Epidermal melanocyte (primary cell): ENCODE measurements at regions not wholly inside any gene's neighbourhood (a gene's known extent, or its start where the extent isn't known, plus 50 kb on each side); places are given as distances from the start of the nearest gene placed in this dataset.

Experiments
- DNase-seq: peaks from one replicate; pipeline ENCODE4 v3.0.0; 2011; ENCODE audit warnings: low spot score; ENCODE audit not compliant: insufficient read length

- DNase-seq, result no peak
Observed at GRCh38 chr10:88107296-88108097, 244.1 kb downstream of the PTEN start.

- no peak for DNase-seq
Observed at GRCh38 chr10:88108115-88108610, 244.7 kb downstream of the PTEN start.

- DNase-seq, result no peak
Observed at GRCh38 chr10:88110355-88110754, 246.9 kb downstream of the PTEN start.

DNA sequence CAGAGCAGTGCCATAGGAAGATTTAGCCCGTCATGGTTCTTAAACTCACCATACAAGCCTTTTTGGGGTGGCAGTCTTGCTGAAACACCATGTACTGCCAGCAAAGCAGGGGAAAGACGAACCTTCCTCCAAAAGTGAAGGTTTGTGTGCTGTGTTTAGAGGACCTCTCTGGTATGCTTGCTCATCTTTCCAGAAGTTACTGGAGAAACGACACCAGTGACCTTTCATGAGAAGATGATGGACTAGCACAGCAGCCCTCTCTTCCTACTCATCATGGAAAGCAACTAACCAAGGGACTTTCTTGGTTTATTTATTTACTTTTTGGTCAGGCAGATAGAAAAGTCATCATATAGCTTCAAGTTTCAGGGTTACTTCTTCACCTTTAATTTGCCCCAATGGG is 247.4 kb downstream of the PTEN start:
- DNase-seq, result no peak

GRCh38 chr10:88111294-88111693 is 247.9 kb downstream of the PTEN start:
- no peak for DNase-seq

- DNase-seq, result no peak
Observed at GRCh38 chr10:88113232-88113631, 249.8 kb downstream of the PTEN start.

DNA sequence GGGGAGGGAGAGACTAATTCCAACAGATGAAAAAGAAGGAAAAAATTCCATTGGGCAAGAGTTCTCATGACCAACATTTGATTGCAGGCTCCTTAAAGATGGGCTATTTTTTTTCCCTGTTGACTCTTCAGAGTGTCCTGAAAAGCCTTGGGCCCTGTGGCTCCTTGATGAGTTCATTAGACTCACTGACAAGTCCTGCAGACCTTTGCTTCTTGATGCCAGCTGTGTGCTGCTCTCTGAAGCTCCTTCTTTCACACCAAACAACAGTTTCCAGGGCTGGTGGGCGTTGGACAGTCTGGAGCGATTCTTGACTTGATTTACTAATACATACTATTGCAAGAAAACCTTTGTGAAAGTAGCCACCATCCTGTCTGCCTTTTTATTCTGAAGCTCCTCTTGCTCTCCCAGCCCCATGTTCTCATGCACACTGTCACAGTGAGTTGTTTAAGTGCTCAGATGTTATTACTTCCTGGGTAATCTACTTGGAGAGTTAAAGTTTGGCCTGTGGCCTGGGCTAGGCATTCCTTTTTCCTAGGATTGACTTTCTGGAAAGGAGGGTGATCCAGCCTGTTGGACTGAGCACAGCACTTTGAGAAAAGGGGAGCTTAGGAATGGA is 250.3 kb downstream of the PTEN start:
- no peak for DNase-seq

GRCh38 chr10:88114368-88114767 is 250.9 kb downstream of the PTEN start:
- DNase-seq, result no peak

DNA sequence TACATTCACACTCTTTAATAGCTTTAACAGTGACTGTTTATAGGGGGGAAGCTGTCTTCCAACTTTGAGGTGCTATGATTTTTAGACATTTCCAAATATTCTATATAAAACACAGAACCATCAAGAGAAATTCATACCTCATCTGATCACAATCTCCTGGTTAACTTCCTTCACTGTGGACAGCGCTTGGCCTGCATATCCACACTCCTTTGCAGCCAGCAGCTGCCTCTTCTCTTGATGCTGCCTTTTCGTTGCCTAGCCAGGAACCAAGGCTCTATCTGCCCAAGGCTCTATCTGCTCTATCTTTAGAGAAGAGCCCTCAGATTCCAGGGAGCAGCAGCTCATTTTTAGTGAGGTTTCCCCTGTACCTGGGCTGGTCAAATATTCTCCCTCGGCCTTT is 252.0 kb downstream of the PTEN start:
- no peak for DNase-seq

- no peak for DNase-seq
Observed at GRCh38 chr10:88115968-88116367, 252.5 kb downstream of the PTEN start.

GRCh38 chr10:88116481-88116880 is 253.1 kb downstream of the PTEN start:
- DNase-seq, result no peak

DNA sequence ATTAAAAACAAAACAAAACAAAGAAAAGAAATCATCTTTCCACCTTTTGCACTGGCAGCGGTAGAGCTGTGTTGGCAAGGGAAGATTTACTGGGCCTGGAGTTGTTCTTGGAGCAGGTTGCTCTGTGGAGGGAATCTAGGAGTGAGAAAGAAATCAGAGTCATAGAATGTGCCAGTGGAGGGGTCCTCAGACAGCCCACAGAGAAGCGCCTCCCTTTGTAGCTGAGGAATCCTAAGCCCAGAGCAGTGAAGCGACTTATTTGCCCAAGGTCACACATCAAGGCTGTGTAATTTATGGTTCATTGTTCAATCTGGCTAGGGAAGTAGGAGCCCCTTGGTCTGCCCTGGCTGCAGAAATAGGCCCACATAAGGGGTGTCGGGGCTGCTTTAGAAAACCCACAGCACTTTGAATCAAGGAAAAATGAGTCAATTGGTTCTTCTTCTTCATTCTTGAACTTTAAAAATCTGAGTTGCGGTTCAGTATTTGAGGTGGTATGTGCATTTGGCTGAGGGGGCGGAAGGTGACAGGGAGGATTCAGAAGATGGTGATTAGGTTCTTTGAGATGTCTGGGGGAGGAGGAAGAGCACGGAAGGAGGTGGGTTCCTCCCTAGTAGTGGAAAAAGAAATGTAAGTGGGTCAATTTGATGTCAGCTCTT is 253.7 kb downstream of the PTEN start:
- no peak for DNase-seq

GRCh38 chr10:88117869-88118632 is 254.6 kb downstream of the PTEN start:
- no peak for DNase-seq

DNA sequence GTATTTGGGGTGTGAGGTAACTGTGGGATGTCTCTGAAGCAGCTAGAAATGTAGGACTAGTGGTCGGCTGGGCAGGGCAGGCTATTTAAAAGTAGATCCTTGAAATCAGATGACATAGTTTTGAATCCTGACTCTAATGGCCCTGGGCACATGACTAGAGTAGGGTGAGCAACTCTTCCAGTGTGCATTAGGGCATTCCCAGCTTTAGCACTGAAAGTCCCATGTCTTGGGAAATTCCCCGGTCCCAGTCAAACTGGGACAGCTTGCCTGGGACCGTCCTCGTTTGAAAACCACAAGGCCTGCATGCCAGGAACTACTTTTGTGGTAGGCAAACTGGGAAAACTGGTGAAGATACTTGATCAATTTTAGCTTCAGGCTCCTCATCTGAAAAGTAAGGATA is 255.3 kb downstream of the PTEN start:
- no peak for DNase-seq

DNA sequence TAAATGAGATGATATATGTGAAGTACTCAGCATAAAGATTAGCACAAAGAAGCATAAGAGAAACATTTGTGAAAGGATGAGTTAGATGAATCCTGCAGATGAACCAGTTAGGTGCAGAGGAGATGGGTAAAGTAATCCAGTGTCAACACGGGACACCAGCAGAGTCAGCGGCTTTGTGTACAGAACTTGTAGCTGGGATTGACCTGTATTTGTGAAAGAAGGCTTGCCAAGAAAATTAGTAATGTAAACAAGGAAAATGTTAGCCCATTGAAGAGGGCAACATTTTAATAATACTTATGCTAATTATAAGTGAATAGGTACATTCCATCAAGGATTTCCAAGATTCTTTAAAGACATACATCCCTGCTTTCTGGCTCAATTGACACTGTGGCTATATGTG is 255.7 kb downstream of the PTEN start:
- no peak for DNase-seq

- DNase-seq, result no peak
Observed at GRCh38 chr10:88120075-88120474, 256.6 kb downstream of the PTEN start.

GRCh38 chr10:88120599-88121333 is 257.3 kb downstream of the PTEN start:
- no peak for DNase-seq

GRCh38 chr10:88121361-88121760 is 257.9 kb downstream of the PTEN start:
- DNase-seq, result no peak

DNA sequence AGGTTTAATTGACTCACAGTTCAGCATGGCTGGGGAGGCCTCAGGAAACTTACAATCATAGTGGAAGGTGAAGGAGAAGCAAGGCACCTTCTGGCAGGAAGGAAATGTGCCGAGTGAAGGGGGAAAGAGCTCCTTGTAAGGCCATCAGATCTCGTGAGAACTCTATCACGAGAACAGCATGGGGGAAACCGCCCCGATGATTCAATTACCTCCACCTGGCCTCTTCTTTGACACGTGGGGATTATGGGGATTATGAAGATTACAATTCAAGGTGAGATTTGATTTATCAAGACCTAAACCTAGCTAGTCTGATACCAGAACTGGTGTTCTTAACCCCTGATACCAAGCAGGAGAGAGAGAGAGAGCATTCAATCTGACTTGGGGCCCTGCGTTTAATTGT is 258.7 kb downstream of the PTEN start:
- DNase-seq, result no peak

- DNase-seq, result no peak
Observed at GRCh38 chr10:88122576-88122975, 259.2 kb downstream of the PTEN start.

DNA sequence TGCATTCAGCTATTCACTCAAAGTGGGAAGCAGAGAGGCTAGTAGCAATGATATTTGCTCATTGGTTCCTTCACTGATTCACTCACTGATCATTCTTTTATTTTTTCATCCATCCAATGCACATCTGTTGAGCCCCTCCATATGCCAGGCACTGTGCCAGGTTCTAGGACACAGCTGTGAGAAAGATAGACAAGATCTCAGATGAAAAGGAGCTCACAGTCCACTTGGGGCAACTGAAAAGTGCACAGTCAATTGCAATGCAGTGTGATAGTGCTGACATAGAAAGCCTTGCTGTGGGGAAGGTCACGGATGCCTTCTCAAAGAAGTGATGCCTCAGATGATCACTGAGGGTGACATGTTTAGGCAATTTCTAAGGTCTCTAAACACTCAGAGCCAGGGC is 262.3 kb downstream of the PTEN start:
- DNase-seq, result no peak
